ENCODE measurements at regions not wholly inside any gene's neighbourhood (a gene's known extent, or its start where the extent isn't known, plus 50 kb on each side); places are given as distances from the start of the nearest gene placed in this dataset.

DNA sequence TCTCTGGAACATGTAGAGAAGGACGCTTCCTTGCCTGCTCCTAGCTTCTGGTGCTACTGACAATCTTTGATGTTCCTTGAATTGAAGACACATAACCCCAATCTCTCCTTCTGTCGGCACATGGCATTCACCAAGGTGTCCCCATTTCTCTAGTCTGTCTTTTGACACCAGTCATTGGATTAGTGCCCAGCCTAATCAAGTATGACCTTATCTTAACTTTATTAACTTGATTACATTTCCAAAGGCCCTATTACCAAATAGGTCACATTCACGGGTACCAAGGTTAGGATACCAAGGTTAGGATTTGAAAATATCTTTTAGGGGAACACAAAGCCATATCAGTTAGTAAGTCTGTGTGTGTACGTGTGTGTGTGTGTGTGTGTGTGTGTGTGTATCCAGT lies 377.9 kb downstream of the CMPK2 start:
- DNase-seq: no peak

DNA sequence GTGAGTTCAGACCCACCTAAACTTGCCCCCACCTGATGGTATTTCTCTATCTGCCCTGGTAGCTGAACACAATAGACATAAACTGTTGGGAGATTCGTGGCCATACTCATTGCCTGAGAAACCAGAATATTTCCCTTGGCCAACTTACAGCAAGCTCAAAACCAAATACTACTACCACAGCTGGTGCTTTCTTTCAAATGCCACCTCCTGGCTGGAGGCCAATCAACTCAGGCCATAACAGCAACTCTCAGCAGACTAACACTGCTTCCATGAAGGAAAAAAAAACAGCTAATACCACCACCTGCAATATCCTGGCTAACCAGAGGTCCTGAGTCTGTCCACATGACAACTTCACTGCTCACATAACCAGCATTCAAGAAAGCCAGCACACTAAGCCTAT lies 373.1 kb downstream of the CMPK2 start:
- DNase-seq: no peak

DNA sequence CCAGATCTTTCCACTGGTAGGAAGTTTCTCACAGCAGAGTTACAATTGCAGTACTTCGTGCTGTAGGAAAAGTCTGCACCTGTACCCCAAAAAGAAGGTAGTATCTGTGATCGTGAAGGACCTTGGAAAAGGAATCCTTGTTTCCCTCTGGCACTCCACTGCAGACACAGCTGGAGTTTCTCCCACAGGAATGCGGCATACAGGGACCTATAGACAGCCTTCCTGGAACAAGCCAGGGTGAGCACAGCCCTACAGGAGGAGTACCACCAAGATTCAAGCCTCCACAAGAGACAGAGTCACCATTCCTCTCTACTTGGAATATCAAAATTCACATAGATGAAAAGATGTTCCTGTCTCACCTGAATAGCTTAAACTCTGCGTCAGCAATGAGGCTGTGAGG lies 372.4 kb downstream of the CMPK2 start:
- DNase-seq: no peak

DNA sequence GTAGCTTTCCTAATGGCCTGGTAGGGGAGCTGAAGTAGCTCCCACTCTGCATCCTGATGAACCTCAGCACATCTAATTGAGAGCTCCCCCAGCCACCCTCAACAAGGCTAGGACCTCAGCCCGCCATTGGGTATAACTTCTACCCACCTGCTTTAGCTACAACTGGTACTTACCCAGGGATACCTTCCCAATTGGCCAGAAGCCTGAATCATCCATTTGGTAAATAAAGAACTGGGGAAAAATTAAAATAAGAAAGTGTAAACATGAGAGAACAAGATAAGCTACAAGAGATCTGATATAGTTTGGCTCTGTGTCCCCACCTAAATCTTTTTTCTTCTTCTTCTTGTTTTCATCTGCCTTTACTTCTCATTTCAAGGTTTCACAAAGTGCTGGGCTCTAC lies 372.0 kb downstream of the CMPK2 start:
- DNase-seq: no peak

DNA sequence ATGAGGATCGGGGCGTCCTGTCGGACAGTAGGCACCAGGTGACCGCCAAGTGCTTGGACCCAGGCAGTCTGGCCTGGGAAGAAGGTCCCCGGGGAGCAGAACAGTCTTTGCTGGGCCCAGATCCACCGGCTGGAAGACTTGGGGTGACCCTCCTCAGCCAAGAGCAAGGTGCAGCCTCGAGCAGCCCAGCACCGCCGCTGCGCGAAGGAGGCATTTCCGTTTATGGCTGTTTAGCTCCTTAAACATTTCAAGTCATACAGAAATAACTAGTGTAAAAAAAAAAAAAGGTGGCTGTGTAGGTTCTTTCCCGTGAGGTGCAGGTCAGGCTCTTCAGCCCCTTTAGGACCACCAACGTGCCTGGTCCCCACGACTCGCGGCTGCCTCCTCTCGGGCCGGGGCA lies 370.2 kb downstream of the CMPK2 start:
- no peak for DNase-seq

DNA sequence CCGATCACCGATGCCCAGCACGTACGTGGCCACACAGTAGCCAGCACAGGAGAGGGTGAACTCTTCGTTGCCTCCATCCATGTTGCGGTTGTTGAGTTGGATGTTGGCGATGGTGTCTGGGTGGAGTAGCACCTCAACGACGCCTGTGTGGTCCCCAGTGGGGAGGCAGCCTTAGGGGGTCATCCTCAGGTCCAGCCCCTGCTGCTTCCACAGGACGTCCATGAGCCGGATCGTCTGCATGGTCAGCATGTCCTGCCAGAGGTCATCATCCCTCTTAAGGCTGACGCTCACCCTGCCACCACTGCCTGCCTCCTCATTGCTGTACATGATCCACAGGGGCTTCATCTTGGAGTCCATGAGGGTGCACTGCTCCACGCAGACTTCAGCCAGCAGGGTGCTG lies 369.3 kb downstream of the CMPK2 start:
- no peak for DNase-seq

DNA sequence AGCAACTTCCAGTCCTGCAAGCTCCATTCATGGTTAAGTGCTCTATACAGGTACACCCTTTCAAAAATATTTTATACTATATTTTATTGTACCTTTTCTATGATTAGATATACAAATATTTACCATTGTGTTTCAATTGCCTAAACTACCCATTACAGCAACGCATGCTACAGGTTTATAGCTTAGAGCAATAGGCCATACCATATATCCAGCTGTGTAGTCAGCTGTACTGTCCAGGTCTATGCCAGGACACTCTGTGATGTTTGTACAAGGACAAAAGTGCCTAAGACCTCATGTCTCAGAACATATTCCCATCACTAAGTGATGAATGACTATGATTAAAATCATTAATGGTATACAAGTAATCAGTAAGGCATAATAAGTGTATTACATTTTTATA lies 368.7 kb downstream of the CMPK2 start:
- DNase-seq: no peak

DNA sequence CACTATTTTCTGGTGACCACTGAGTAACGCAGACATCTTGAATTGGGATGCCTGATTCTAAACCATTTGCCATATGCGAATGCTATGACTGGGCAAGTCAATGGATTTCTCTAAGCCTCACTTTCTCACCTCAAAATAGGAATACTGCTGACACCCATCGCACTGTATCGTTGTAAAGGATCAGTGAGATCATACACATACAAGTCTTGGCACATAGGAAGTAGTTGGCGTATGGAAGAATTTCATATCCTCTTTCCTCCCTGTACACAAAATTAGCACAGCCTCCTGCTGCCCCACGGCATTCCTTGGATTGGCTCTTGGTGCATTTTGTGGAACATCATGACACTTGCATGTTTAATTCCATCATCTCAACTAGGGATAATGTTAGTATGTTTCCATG lies 366.9 kb downstream of the CMPK2 start:
- no peak for DNase-seq

DNA sequence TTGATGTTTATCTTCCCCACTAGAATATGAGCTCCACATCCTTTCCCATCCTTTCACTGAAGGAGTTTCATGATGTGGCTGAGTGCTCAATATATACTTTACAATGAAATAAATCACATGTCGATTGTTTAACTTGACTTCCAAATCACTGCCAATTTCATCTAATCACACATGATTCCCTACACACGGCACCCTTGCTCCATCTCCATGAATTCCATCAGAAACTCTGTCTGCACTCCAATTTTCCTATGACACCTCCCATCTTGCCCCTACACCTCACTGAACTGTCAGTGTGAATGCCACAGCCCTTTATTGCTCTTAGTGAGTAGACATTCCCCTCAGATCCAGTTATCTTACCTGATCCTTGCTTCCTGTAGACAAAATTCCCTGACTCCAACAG lies 366.0 kb downstream of the CMPK2 start:
- no peak for DNase-seq

DNA sequence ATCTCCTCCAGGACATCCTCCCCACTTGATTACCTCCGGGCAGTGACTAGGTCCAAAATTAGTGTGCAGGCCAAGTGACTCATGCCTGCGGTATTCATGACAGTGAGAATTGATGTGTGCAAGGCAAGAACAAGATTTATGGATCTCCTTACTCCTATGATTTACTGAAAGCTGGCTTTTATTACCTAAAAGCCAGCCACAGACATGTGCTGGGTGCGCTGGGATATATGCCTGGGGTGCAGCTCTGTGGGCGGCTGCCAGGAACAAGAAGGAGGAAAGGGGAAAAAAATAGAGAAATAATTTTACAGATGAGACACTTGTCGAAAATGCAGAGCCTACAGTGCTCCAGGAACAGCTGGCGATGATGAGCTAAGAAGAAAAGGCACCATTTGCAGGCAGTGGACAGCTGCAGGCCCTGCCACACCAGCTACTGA lies 359.3 kb downstream of the CMPK2 start:
- no peak for DNase-seq

DNA sequence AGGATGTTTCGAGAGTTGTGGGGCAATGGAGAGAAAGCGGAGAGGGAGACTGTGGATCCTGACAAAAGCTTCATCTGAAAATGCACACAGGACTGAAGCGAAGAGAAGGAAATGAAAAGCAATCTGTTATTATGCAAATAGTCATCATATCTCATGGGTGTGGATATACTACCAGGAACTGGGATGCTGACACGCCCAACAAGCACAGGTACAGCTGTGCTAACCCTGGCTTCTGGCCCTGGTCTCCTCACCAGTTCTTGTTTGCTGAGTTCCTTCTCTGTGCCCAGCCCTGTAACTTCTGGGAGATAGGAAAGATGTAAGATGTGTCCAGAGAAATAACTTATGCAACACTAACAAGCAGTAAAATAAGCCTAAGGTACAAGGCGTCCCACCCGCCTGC lies 358.8 kb downstream of the CMPK2 start:
- DNase-seq: no peak

DNA sequence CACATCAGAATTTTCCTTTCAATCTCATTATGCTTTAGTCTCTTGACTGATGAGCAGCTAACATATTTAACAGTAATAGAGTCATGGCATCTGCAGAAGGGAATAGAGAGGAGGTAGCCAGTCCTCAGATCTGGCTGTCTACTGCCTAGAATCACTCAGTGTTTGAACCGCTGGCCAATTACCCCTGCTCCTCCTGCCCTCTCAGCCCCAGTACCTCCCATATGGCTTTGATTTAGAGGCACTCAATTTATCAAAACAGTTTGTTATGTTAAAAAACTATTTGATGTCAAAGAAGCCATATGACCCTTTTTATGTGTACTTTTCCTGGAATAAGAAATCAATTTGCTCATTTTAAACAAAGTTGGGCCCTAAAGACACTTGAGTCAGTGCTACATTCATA lies 355.2 kb downstream of the CMPK2 start:
- no peak for DNase-seq

DNA sequence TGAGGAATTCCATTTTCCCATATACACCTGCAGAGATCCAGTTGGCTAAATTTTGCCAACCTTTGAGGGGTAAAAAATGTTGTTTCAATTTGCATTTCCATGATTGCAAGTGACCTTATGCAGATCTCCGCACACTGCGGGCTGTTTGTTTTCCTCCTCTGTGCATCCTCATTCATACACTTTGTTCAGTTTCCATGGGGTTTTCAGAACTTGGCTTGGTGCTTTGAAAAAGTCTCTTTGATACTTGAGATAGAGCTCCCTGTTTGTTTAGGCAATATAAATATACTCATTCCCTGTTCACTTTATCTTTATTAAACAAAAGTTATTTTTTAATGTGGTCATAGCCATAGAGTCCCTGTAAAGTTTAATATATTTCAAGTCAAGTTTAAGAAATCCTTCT lies 353.1 kb downstream of the CMPK2 start:
- DNase-seq: no peak

DNA sequence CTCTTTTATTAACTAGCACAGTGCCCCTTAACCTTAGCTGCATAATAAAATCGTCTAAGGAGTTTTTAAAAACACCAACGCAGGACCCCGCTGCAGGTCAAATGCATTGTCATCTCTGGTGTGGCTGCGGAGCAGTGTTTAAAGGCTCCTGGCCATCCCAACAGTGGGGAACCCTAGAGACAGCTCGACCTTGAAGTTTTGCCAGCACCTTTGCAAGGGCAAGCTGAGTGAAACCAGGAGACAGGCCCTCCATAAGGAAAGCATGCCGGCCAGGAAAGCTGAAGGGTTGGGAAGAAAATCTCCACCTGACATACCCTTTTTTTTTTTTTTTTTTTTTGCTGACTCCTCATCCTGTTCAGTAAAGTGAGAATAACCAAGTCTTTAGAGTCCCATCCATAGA lies 349.0 kb downstream of the CMPK2 start:
- no peak for DNase-seq

DNA sequence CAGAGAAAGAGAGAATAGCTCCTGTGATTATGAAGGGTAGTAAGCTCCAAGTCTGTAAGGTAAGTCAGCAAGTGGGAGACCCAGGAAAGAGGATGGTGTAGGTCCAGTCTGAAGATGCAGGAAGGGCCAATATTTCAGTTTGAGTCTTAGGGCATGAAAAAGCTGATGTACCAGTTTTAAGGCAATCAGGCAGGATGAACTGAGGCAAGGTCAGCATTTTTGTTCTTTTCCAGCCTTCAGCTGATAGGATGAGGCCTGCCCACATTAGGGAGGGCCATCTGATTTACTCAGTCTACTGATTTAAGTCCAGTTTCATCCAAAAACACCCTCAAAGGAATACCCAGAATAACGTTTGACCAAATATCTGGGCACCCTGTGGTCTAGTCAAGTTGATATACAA lies 347.3 kb downstream of the CMPK2 start:
- DNase-seq: no peak

DNA sequence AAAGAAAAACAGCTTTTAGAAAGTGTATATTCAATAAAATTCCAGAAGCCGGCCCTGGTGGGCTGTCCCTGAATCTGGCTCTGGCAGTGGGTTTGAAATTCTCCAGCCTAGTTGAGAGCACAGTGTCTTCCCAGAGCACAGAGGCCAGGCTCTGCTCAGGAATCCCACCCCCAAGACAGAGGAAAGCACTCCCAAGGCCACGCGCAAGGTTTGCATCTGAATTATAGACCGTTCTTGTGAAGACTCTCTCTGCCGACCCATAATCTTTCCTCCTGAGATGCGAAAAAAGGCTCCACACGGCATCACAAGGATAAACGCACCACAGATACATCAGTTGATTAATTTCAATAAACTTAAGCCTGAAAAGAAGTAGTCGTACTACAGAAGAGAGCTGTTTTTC lies 342.2 kb downstream of the CMPK2 start:
- no peak for DNase-seq

DNA sequence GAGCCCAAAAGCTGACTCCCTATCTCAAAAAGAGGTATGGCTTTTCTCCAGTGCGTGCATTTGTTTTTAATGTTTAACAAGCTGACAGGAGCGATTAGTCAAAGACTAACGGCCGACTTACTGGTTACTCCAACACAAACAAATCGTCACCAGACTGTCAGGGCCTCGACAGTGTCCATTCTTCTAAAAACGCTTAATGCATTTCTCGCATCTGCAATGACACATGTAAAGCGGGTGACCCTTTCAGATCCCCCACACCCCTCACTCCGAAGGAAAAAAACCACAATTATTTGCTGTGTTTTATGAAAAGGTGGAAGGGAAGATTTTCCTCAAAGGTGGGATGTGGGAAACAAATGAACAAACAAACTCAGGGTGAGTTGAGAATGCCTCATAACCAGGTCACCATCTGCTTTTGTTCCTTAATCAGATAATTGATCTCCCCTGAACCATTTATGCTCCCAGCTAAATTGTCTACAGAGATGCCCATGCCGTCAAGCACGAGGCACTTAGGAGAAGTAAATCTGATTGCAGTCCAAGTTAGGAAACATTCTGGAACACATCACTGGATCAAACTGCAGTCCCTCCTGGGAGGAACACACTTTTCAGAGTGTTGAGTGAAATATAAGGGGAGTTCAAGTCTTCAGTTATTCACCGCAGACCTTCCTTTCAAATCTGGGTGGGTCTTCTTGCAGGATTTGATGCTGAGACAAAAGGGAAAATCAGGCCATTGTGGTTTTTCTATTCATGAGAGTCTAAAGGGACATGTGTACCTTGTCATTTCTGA lies 340.8 kb downstream of the CMPK2 start:
- no peak for DNase-seq

DNA sequence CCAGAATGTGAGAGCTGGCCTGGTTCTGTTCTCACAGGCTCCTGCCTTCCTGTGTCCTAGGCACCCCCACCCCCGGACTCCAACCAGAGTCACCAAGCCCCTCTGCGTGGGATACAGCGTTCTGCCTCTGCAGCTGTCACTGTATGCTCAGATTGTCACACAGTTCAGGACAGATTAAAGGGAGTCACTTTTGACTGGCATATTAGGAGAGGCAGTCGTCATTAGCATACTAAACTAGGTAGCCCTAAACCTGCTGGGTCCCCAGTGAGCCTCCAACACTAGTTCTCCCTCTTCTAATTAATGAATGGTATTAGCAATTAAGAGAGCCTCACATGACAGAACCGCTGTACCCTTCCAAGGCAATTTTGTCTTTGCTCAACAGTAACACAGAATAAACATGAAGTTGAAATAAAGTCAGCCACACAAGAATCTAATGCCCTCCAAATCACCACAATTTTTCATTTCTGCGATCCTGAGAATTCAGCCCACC lies 340.2 kb downstream of the CMPK2 start:
- DNase-seq: no peak

DNA sequence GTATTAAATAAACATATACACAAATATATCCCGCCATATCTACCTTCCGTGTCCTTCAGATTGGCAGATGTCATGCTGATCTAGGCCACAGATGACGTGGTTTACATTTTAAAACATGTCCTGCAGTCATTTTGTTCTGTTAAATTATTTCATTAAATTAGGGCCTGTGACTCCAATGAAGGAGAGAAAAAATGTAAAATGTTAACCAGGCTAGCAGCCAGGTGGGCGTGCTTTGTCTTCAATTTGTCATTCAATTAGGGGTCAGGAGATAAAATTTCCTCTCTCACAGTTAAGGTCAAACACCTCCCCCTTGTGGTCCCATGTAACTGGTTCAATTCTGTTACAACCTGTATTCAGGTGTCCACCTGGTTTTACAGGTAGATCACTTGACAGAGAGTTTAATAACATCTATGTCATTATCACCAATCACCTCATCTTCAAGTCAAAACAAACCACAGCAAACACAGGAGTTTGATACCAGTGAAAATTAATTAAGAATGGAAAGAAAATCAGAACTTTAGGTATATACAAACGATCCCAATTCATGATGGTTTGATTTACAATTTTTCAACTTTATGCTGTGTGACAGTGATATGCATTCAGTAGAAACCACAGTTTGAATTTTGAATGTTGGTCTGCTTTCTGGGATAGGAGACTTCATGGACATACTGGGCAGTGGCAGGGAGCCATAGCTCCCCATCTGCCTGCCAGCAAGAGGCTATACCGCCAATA lies 339.4 kb downstream of the CMPK2 start:
- no peak for DNase-seq

DNA sequence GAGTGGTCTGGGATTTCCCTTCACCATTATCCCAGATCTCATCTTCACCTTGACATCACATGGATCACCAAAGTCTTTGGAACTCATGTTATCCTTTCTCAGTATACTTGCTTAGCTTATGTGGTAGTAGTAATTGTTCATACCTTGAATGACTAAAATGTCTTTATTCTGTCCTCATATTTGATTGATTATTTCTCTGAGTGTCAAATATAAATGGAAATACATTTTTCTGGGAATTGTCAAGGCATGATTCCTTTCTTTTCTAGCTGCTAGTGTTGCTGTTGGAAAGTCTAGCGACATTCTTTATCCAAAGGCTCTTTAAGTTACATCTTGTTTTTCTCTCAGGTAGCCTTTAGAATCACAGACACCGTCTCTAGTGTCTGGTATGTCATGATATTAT lies 334.4 kb downstream of the CMPK2 start:
- DNase-seq: no peak

DNA sequence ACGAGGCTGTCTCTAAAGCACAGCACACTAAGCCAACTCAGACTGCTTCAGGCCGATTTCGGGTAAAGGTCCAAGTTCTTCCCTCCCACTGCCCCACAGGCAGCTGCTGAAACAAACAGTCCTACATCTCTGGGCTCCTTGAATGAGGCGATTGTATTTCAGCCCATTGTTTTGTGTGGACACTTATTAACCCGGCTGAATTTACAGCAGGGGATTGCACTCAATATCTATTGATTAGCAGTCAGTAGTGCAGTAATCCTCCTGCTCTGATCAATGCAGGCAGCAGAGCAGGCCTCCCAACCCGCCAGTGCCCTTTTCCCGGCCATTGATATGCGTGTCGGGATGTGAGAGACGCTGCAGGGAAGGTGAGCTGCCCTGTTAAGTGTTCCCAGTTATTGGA lies 330.1 kb downstream of the CMPK2 start:
- no peak for DNase-seq

DNA sequence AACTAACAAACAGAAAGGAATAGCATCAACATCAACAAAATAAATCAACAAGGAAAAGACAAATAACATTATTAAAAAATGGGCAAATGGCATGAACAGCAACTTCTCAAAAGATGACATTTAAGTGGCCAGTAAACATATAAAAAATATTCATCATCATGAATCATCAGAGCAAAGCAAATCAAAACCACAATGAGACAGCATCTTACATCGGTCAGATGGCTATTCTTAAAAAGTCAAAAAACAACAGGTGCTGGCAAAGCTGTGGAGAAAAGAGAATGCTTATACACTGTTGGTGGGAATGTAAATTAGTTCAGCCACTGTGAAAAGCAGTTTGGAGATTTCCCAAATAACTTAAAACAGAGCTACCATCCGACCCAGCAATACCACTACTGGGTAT lies 327.1 kb downstream of the CMPK2 start:
- no peak for DNase-seq

DNA sequence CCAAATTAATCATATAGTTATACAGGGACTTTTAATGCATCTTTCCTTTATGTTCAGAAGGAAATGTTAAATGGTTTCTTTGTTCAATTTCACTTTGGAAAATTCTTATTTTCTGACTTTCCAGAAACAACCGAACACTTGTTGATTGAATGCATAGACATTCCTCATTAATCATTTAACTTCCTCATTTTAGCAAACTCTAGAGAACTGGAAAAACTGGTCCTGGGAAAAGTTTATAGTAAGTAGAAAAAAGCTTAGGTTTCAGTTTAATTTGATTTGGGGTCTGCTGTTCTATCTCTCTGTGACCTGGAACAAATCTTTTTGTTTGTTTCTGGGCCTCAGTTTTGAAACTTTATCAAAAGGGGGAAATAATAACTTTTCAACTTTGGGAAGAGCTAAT lies 320.4 kb downstream of the CMPK2 start:
- DNase-seq: no peak

DNA sequence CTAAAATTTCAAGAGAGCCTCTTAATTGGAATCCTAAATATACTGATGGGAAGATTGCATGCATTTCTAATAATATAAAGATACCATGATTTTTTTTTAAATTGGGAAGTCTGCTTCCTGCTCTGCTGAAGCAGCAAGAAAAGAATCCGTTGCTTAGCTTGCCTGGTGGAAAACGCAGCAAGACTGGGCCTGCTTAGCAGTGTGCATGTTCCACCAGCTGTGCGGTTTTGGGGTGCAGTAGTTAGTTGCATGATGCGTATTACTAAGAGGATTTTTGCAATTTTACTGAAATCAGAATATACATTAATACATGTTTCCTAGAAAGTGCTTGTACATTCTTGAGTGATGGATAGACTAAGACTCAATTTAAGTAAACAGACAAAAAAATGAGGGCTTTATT lies 319.9 kb downstream of the CMPK2 start:
- no peak for DNase-seq

DNA sequence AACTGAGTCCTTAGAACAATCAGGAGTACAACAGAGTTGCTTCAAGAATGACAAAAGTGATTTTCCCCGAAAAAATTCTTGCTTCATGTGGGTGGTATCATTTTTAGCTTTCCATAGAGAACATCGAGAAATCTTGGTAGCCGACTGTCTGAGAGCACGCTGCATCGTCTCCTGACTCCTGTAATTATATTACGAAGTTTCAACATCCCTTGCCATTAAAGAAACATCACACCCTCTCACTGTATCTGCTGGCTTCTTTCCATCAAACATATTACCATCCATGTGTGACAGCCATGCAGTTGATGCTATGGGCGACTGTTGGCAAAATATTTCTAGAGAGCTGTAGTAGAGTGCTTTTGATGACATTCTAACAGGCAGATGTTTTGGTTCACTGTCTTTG lies 311.2 kb downstream of the CMPK2 start:
- no peak for DNase-seq

Measured in cerebellar nuclear complex (tissue), 1 donor.